Nephron progenitor cell (in vitro differentiated cells): ENCODE measurements at regions not wholly inside any gene's neighbourhood (a gene's known extent, or its start where the extent isn't known, plus 50 kb on each side); places are given as distances from the start of the nearest gene placed in this dataset.
"Not testable (repeated sequence)": the region's sequence is repeated elsewhere in the genome, so short reads cannot be mapped to it uniquely, and the experiment has no call there.

ENCODE experiments used
- DNase-seq: peaks from one replicate; pipeline ENCODE4 v3.0.0; 2021
- H3K27ac Mint-ChIP-seq: 2 replicates; pipeline ENCODE4 v1.8.0; 2021; ENCODE audit warnings: mild to moderate bottlenecking, moderate library complexity, mixed read lengths
- H3K27me3 Mint-ChIP-seq: 2 replicates; pipeline ENCODE4 v1.8.0; 2021; ENCODE audit warnings: mild to moderate bottlenecking, low read depth, mixed read lengths; ENCODE audit not compliant: poor library complexity
- H3K36me3 Mint-ChIP-seq: 2 replicates; pipeline ENCODE4 v1.8.0; 2021; ENCODE audit warnings: low read depth, mixed read lengths
- H3K4me1 Mint-ChIP-seq: 2 replicates; pipeline ENCODE4 v1.8.0; 2021; ENCODE audit warnings: mixed read lengths
- H3K4me3 Mint-ChIP-seq: 2 replicates; pipeline ENCODE4 v1.8.0; 2021; ENCODE audit warnings: mild to moderate bottlenecking, moderate library complexity, mixed read lengths
- H3K9me3 Mint-ChIP-seq: 2 replicates; pipeline ENCODE4 v1.8.0; 2021; ENCODE audit warnings: mild to moderate bottlenecking, moderate library complexity, mixed read lengths
- TF ChIP-seq, protein P1 (sequence below): fragments of 200-600 bp; sonication (generic); IDR thresholded peaks from 2 replicates; pipeline ENCODE4 v1.5.0; 2021; ENCODE audit warnings: antibody characterized with exemption

DNA sequence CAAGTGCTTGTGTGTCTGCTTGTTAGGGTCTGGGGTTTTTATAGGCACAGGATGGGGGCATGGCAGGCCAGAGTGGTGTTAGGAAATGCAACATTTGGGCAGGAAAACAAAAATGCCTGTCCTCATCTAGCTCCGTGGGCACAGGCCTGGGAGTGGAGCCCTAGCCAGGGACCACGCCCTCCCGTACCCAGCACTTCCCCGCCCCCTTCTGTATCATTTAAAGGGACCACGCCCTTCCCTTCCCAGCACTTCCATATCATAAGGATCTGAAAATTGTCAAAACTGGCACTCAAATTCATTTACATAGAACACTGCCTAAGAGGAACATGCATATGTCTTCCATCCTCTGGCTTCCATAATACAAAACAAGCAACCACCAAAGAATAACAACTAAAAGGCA lies 185.8 kb downstream of the B3GLCT start:
- H3K36me3 Mint-ChIP-seq: no peaks in the 10 kb centered on the region
- no peak for DNase-seq
- peaks cover 9% of the 10 kb centered on the region for H3K4me1 Mint-ChIP-seq
- H3K27me3 Mint-ChIP-seq: peaks cover 5% of the 10 kb centered on the region
- H3K4me3 Mint-ChIP-seq: no peak overlapping the region
- TF ChIP-seq, protein P1, sequence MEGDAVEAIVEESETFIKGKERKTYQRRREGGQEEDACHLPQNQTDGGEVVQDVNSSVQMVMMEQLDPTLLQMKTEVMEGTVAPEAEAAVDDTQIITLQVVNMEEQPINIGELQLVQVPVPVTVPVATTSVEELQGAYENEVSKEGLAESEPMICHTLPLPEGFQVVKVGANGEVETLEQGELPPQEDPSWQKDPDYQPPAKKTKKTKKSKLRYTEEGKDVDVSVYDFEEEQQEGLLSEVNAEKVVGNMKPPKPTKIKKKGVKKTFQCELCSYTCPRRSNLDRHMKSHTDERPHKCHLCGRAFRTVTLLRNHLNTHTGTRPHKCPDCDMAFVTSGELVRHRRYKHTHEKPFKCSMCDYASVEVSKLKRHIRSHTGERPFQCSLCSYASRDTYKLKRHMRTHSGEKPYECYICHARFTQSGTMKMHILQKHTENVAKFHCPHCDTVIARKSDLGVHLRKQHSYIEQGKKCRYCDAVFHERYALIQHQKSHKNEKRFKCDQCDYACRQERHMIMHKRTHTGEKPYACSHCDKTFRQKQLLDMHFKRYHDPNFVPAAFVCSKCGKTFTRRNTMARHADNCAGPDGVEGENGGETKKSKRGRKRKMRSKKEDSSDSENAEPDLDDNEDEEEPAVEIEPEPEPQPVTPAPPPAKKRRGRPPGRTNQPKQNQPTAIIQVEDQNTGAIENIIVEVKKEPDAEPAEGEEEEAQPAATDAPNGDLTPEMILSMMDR: no peak
- peaks cover 10% of the 10 kb centered on the region for H3K9me3 Mint-ChIP-seq
- no peak overlapping the region for H3K27ac Mint-ChIP-seq

DNA sequence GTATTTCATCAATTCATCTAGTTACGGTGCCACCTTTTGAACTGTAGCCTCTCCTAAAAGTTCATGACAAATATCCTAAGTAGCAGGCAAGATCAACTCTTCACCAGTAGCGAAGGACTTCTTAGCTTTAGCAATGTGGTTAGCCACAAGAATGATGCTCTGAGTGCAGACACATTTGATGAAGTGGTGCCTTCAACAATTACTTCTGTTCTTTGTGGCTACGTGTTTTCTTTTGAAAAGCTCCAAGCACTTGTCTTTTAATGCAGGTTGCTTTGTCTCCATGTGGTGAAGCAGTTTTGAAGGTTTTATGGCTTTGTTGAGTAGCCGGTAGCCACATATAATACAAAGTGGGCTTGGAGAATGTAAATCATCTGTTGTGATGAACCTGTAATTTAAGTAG lies 194.7 kb downstream of the B3GLCT start:
- TF ChIP-seq, protein P1: no peak
- DNase-seq: no peak
- no peak overlapping the region for H3K27ac Mint-ChIP-seq

DNA sequence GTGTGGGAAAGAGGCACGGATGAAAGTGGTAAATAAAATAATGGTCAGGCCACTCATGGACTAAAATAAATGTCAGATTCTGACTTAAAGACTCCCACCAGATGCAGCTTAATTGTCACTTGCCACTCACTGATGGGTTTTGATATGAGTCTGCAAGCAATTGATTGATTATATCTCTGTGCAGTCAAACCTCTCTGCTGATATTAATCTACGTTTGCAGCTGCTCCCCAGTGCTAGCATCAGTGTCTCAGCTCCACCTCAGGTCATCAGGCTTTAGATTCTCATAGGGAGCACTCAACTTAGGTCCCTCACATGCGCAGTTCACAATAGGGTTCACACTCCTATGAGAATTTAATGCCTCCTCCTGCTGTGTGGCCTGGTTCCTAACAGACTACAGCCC lies 195.3 kb downstream of the B3GLCT start:
- Mint-ChIP-seq H3K36me3 (peaks cover 5% of the 10 kb centered on the region), H3K4me1 (peaks cover 5% of the 10 kb centered on the region), H3K27ac (no peak overlapping the region), H3K9me3 (peaks cover 34% of the 10 kb centered on the region), H3K4me3 (no peak overlapping the region), H3K27me3 (peaks cover under 1% of the 10 kb centered on the region)
- DNase-seq: no peak
- TF ChIP-seq, protein P1: no peak

More for the DNA sequence above, 194.7 kb downstream of the B3GLCT start:
- H3K27me3 Mint-ChIP-seq: peaks cover 2% of the 10 kb centered on the region
- peaks cover 28% of the 10 kb centered on the region for H3K9me3 Mint-ChIP-seq
- no peak overlapping the region for H3K4me3 Mint-ChIP-seq
- H3K36me3 Mint-ChIP-seq: no peaks in the 10 kb centered on the region
- peaks cover 5% of the 10 kb centered on the region for H3K4me1 Mint-ChIP-seq

DNA sequence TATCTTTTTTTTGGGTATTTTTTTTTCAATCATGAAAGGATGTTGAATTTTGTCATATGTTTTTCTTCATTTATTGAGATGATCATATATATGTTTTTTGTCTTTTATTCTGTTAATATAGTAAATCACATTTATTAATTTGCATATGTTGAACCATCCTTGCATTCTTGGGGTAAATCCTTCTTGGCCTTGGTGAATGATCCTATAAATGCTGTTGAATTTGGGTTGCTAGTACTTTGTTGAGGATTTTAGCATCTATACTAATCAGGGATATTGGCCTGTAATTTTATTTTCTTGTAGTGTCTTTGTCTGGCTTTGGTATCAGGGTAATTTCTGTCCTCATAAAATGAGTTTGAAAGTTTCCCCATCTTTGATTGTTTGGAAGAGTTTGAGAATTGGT lies 199.9 kb downstream of the B3GLCT start:
- no peak overlapping the region for H3K27ac Mint-ChIP-seq
- H3K36me3 Mint-ChIP-seq: peaks cover 5% of the 10 kb centered on the region
- peaks cover 52% of the 10 kb centered on the region for H3K9me3 Mint-ChIP-seq
- H3K27me3 Mint-ChIP-seq: peaks cover 2% of the 10 kb centered on the region
- H3K4me3 Mint-ChIP-seq: no peak overlapping the region
- TF ChIP-seq, protein P1: no peak
- no peak for DNase-seq
- H3K4me1 Mint-ChIP-seq: no peaks in the 10 kb centered on the region

DNA sequence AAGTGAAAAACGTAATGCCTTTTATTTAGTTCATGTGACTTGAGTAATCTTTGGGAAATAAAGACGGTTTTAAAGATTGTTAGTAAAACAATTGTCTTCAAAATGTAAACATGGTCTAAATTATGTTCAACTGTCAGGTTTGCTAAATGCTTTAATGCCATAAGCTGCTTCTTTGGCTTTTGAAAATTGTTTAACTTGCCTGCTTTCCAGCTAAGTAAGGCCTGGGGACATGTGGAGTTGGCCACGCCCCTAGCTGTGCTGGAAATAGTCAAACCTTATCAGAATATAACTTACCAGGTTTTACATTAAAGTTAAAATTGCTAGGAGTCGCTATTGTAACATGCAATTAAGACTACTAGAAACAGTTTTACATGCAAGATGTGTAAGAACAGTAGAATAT lies 203.9 kb downstream of the B3GLCT start:
- H3K27me3 Mint-ChIP-seq, H3K4me1 Mint-ChIP-seq, DNase-seq, H3K27ac Mint-ChIP-seq, H3K4me3 Mint-ChIP-seq, H3K36me3 Mint-ChIP-seq: not testable (repeated sequence)
- peaks cover 32% of the 10 kb centered on the region for H3K9me3 Mint-ChIP-seq

DNA sequence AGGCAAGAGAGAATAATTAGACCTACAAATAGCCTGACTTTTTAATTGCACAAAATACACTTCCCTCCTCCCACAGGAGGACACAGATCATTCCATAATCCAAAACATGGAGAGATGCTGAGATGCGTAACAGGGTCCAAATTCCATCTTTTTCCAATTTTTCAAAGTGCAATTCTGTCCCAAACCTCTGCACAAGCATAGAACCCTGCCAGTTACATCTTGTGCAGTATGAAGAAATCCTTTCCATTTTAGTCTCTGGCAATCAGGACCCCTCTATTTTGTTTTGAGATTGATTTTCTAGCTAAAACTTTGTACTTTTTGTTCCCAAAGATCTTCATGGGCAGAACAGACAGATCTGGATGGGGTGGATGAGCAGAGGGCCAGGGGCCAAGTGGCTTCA lies 209.2 kb downstream of the B3GLCT start:
- Mint-ChIP-seq H3K27ac (no peak overlapping the region), H3K36me3 (no peaks in the 10 kb centered on the region), H3K9me3 (no peaks in the 10 kb centered on the region), H3K27me3 (peaks cover 3% of the 10 kb centered on the region), H3K4me3 (no peak overlapping the region), H3K4me1 (peaks cover 8% of the 10 kb centered on the region)
- no peak for DNase-seq
- TF ChIP-seq, protein P1: no peak
